Inflammatory macrophage treated with lipopolysaccharide for 1 hour (primary cell): ENCODE measurements at regions not wholly inside any gene's neighbourhood (a gene's known extent, or its start where the extent isn't known, plus 50 kb on each side); places are given as distances from the start of the nearest gene placed in this dataset.
"Not testable (repeated sequence)": the region's sequence is repeated elsewhere in the genome, so short reads cannot be mapped to it uniquely, and the experiment has no call there.

Source experiments
- DNase-seq, 2 donors: peaks; one replicate each; pipeline ENCODE4 v3.0.0-alpha.2; 2020 to 2022

DNA sequence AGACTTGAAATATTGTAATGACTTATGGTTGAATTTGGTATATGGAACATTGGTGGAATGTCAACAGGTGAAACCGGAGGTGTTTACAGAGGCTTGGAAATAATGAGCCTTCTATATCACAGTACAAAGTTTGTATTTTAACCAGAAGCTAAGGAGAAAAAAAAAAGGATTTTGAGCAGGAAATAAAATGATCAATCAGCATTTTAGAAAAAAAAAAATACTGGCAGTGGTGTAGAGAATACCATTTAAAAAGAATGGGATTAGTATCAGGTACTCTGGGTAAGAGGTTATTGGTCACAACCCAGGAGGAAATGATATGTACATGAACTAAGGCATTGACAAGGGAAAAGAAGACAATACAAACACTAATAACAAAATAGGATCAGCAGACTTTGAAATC is 587.1 kb upstream of the HTR2C start:
- DNase-seq: no peak

GRCh38 chrX:113991720-113992119 is 592.2 kb upstream of the HTR2C start:
- not testable (repeated sequence) for DNase-seq

DNA sequence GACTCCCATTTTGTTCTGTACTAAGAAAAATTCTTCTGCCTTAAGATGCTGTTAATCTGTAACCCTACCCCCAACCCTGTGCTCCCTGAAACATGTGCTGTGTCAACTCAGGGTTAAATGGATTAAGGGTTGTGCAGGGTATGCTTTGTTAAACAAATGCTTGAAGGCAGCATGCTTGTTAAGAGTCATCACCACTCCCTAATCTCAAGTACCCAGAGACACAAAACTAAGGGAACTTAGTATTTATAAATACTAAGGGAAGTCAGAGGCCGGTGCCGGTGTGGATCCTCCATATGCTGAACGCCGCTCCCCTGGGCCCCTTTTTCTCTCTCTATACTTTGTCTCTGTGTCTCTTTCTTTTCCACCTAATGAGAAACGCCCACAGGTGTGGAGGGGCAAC is 593.2 kb upstream of the HTR2C start:
- DNase-seq: not testable (repeated sequence)

DNA sequence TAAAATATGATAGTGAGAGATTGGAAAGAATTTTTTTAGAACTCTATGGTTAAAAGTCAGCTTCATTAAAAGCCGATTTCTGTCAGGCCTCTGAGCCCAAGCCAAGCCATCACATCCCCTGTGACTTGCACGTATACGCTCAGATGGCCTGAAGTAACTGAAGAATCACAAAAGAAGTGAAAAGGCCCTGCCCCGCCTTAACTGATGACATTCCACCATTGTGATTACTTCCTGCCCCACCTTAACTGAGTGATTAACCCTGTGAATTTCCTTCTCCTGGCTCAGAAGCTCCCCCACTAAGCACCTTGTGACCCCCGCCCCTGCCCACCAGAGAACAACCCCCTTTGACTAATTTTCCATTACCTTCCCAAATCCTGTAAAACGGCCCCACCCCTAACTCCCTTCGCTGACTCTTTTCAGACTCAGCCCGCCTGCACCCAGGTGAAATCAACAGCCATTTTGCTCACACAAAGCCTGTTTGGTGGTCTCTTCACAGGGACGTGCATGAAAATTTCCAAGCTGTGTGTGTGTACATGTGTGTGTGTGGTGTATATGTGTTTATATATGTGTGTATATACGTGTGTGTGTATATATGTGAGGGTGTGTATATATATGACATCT is 595.5 kb upstream of the HTR2C start:
- DNase-seq: not testable (repeated sequence)

GRCh38 chrX:113986427-113986826 is 597.5 kb upstream of the HTR2C start:
- DNase-seq: no peak

GRCh38 chrX:113982766-113983165 is 601.1 kb upstream of the HTR2C start:
- DNase-seq: no peak

GRCh38 chrX:113980953-113981352 is 602.9 kb upstream of the HTR2C start:
- peak; percentile 44 to 52 for DNase-seq

DNA sequence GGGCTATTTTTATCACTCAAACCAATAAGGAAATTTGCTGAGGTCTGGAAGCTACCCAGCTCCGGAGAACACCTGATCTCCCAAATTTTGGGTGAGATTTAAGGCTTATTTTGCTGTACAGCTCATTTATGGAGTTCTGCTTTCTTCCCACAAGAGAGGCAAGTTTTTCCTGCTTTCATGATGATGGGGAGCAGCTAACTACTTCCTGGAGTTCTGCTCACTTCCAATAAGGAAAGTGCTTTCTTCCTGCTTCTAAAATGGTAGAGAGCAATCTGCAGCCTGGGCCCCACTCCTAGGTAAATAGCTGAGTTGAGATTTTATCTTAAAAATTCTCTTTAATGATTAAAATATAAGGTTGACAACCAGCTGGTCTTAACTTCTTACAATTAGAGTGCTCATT is 606.0 kb upstream of the HTR2C start:
- no peak for DNase-seq

GRCh38 chrX:113975441-113975840 is 608.4 kb upstream of the HTR2C start:
- DNase-seq: peak in 1 of 2 donors; percentile 13

- no peak for DNase-seq
Observed at GRCh38 chrX:113974881-113975280, 609.0 kb upstream of the HTR2C start.

GRCh38 chrX:113973706-113974105 is 610.2 kb upstream of the HTR2C start:
- DNase-seq: peak in 1 of 2 donors; percentile 28

GRCh38 chrX:113966791-113967190 is 617.1 kb upstream of the HTR2C start:
- DNase-seq: no peak

DNA sequence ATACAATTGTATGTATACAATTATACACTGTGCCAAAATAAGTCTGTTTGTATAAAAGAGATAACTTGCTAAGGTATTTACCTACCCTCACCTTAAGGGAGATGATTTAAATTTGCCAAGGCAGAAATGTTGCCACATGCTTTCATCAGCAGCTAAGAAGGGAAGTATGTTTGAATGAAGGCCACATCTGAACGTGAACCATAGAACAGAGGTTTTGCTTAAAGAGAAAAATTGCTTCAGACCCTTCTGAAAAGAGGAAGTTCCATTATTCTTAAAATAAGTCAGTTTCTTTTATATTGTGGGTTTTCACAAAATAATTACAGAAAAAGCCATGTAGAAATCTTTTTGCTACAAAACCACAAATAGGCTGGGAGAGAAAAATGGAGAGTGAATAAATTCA is 621.5 kb upstream of the HTR2C start:
- DNase-seq: peak; percentile 43 to 55

GRCh38 chrX:113959912-113960626 is 623.8 kb upstream of the HTR2C start:
- DNase-seq: no peak

DNA sequence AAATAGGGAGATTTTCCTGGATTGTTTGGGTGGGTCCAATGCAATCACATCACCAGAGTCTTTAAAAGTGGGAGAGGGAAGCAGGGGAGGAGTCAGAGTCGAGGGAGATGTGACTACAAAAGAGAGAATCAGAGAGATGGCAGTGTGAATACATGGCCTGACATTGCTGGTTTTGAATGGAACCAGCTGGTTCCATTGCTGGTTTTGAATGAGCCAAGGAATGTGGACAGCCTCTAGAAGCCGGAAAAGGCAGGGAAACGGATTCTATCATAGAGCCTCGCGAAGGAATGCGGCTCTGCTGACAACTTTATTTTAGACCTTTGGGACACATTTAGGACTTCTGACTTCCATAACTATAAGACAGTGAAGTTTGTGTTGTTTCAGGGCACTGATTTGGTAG is 627.0 kb upstream of the HTR2C start:
- no peak for DNase-seq

DNA sequence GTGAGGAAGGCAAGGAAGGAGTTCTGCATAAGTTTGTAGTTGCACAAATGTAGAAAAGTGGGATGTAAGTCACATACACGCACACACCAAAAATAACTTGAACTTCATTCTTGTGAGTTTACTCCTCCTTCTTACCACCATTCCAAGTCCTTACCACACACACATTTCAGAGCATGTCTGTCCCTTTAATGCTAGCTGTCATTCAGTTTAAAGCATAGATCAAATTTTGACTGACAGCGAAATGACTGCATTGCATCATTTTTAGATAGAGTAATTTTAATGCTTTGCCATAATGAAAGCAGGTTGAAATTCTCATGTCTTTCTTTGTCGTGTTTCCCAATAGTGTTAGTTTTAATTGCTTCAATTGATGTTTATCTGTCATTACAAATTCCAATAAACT is 629.6 kb upstream of the HTR2C start:
- peak in 1 of 2 donors; percentile 10 for DNase-seq

DNA sequence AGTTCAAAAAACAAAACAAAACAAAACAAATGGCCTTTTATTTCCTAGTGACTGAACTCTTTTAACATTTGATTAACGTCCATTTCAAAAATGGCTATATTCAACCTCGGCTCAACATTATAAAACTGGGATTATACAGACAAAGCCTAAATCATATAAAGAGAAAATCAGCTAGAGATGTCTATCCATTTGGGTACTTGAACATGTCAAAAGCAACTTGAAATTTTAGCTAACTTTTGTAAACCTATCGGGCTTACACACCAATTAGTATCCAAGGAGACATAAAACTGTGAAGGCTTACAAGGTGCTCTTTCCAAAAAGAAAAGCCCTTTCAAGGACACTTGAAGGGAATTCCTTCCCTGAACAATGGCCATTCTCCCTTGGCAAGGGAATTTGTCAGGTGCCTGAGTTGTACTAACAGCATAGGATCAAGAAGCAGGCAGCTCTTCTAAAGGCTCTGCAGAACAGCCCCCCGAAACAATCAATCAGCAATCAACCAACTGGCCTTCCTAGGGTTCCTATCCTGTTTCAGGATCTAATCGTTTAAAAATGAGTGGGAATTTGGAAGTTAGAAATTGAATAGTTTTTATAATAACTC is 633.7 kb upstream of the HTR2C start:
- DNase-seq: no peak

- DNase-seq: no peak
Observed at GRCh38 chrX:113947548-113947947, 636.3 kb upstream of the HTR2C start.

- no peak for DNase-seq
Observed at GRCh38 chrX:113935518-113935917, 648.4 kb upstream of the HTR2C start.

DNA sequence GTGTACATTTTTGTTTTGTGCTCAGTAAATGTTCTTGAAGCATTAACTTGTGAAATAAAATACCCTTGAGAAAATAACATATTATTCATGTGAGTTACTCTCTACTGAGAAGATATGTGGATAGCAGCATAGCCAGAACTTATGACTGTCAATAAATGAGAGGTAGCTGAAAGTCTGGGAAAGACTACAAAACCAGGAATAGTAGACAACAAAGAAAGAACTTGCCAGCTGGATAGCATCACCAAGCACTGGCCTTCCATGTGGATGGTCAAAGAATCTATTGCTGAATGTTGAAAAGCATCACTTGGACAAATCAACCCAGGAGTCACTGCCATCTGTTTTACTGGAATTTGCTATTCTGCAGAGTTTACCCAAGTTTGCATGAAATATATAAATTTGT is 650.0 kb upstream of the HTR2C start:
- no peak for DNase-seq

GRCh38 chrX:113929004-113929403 is 654.9 kb upstream of the HTR2C start:
- peak; percentile 23 to 55 for DNase-seq

- no peak for DNase-seq
Observed at GRCh38 chrX:113920661-113921060, 663.2 kb upstream of the HTR2C start.

DNA sequence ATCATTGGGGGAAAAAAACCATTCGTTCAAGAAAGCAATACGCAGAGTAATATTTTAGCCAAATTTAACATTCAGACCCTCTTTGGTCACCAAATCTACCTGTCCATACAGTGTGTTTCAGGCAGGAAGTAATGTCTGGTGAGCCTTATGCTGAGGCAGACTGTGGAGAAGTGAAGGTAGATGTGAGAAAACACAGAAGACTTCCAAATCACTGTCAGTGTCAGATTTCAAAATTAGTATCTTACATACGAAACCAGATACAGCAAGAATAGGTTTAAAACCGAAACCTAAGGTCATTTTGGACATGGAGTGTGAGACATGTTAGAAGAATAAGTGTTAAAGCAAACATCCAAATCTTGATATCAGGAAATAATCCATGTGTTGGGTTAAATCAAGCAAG is 664.5 kb upstream of the HTR2C start:
- no peak for DNase-seq

DNA sequence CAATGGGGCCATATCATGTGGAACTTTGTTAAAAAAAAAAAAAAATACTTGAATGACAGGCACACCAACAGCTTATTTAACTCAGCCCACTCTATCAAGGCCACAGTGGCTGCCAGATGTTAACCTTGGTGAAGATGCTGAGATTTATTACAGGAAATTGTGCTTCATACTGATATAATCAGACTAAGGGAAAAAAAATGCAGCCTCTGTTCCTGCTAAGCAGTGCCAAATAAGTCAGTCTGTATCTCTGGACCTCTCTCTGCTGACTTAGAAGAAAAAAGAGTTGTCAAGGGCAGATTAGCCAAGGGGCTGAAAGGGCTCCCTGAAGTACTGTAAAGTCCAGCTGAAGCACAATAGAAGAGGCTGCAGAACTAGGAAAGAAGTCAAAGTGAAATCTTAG is 677.7 kb upstream of the HTR2C start:
- DNase-seq: no peak
